ENCODE measurements at regions not wholly inside any gene's neighbourhood (a gene's known extent, or its start where the extent isn't known, plus 50 kb on each side); places are given as distances from the start of the nearest gene placed in this dataset.

DNA sequence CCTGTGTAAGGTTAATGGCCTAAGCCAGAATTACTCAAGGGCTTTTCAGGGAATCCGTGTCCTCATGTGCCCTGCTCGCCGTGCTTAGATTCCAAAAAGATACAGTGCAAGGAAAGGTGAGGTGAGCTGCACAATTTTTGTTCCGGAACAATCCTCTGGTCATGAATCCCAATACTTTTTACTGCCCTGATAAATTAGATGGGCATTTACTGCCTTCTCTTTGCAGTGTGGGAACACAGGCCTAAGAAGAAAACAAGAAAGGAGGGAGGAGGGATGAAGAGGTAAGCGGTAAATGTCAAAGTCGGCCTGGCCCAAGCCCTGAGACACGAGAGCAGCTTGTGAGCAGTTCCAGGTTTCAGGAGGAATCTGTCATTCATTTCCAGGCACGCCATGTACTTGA lies 390.9 kb upstream of the SULF2 start:
- no peak for TF ChIP-seq FOXM1 (IDR thresholded peaks at IDR 0.05; ENCODE audit: borderline replicate concordance)
- TF ChIP-seq NFRKB (IDR thresholded peaks at IDR 0.05) = no peak
- TF ChIP-seq BHLHE40 (IDR thresholded peaks at IDR 0.05; ENCODE audit: borderline replicate concordance) = no peak
- no peak for TF ChIP-seq ARNT (IDR thresholded peaks at IDR 0.05)
- TF ChIP-seq FOXK2 (IDR thresholded peaks at IDR 0.05) = no peak
- TF ChIP-seq LEF1 (IDR thresholded peaks at IDR 0.05; ENCODE audit: borderline replicate concordance) = no peak
- no peak for TF ChIP-seq ELF4 (IDR thresholded peaks at IDR 0.05)
- no peak for TF ChIP-seq SUZ12 (IDR thresholded peaks at IDR 0.05)
- no peak for TF ChIP-seq FOXA1 (IDR thresholded peaks at IDR 0.05)
- no peak for TF ChIP-seq TARDBP (IDR thresholded peaks at IDR 0.05)
- TF ChIP-seq, protein P1, sequence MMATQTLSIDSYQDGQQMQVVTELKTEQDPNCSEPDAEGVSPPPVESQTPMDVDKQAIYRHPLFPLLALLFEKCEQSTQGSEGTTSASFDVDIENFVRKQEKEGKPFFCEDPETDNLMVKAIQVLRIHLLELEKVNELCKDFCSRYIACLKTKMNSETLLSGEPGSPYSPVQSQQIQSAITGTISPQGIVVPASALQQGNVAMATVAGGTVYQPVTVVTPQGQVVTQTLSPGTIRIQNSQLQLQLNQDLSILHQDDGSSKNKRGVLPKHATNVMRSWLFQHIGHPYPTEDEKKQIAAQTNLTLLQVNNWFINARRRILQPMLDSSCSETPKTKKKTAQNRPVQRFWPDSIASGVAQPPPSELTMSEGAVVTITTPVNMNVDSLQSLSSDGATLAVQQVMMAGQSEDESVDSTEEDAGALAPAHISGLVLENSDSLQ (IDR thresholded peaks at IDR 0.05) = no peak
- TF ChIP-seq SP1 (IDR thresholded peaks at IDR 0.05) = no peak

Measured in HEK293T (cell line).